HEK293T (cell line): ENCODE measurements at regions not wholly inside any gene's neighbourhood (a gene's known extent, or its start where the extent isn't known, plus 50 kb on each side); places are given as distances from the start of the nearest gene placed in this dataset.

Experiments
- BHLHE40 ChIP-seq: fragments of 450-650 bp; IDR thresholded peaks from 2 replicates; pipeline ENCODE4 v1.6.1; 2016; ENCODE audit warnings: mild to moderate bottlenecking, moderate library complexity, borderline replicate concordance
- HDGF ChIP-seq: fragments of 450-650 bp; IDR thresholded peaks from 2 replicates; pipeline ENCODE4 v1.6.1; 2017; ENCODE audit warnings: antibody characterized with exemption, borderline replicate concordance
- L3MBTL2 ChIP-seq: fragments of 450-650 bp; conservative IDR thresholded peaks from 2 replicates; pipeline ENCODE4 v1.6.1; 2016; ENCODE audit warnings: mild to moderate bottlenecking
- LEF1 ChIP-seq: fragments of 450-650 bp; IDR thresholded peaks from 2 replicates; pipeline ENCODE4 v1.6.1; 2017; ENCODE audit warnings: mild to moderate bottlenecking, borderline replicate concordance
- NFRKB ChIP-seq: fragments of 450-650 bp; IDR thresholded peaks from 2 replicates; pipeline ENCODE4 v1.6.1; 2016; ENCODE audit warnings: mild to moderate bottlenecking, moderate library complexity
- PKNOX1 ChIP-seq: fragments of 450-650 bp; IDR thresholded peaks from 2 replicates; pipeline ENCODE4 v1.6.1; 2016
- SP1 ChIP-seq: fragments of 450-650 bp; IDR thresholded peaks from 2 replicates; pipeline ENCODE4 v1.6.1; 2017

- TF ChIP-seq PKNOX1 (no peak), NFRKB (no peak), BHLHE40 (no peak), LEF1 (no peak), HDGF (no peak), L3MBTL2 (no peak), SP1 (no peak)
These were observed 73.9 kb upstream of the SLC10A2 start for GRCh38 chr13:103140001-103140671.
